COLO829 (cell line): ENCODE measurements at regions not wholly inside any gene's neighbourhood (a gene's known extent, or its start where the extent isn't known, plus 50 kb on each side); places are given as distances from the start of the nearest gene placed in this dataset.
"Not testable (repeated sequence)": the region's sequence is repeated elsewhere in the genome, so short reads cannot be mapped to it uniquely, and the experiment has no call there.

Experiments used
- DNase-seq: peaks from one replicate; pipeline ENCODE4 v3.0.0; 2012; ENCODE audit warnings: low spot score

- DNase-seq, result no peak
These were observed 107.6 kb downstream of the GOSR1 start for GRCh38 chr17:30584810-30585209.

GRCh38 chr17:30580916-30581315, 103.7 kb downstream of the GOSR1 start:
- DNase-seq, result no peak

- no peak for DNase-seq
These were observed 102.6 kb downstream of the GOSR1 start for GRCh38 chr17:30579610-30580315.

- DNase-seq, result not testable (repeated sequence)
These were observed 101.0 kb downstream of the GOSR1 start for GRCh38 chr17:30578015-30578717.
